NK-92 (cell line): ENCODE measurements at regions not wholly inside any gene's neighbourhood (a gene's known extent, or its start where the extent isn't known, plus 50 kb on each side); places are given as distances from the start of the nearest gene placed in this dataset.

ENCODE experiments used
- DNase-seq: peaks from one replicate; lab custom pipeline; 2025; ENCODE audit not compliant: unreplicated experiment; lab: John Stamatoyannopoulos, UW

DNA sequence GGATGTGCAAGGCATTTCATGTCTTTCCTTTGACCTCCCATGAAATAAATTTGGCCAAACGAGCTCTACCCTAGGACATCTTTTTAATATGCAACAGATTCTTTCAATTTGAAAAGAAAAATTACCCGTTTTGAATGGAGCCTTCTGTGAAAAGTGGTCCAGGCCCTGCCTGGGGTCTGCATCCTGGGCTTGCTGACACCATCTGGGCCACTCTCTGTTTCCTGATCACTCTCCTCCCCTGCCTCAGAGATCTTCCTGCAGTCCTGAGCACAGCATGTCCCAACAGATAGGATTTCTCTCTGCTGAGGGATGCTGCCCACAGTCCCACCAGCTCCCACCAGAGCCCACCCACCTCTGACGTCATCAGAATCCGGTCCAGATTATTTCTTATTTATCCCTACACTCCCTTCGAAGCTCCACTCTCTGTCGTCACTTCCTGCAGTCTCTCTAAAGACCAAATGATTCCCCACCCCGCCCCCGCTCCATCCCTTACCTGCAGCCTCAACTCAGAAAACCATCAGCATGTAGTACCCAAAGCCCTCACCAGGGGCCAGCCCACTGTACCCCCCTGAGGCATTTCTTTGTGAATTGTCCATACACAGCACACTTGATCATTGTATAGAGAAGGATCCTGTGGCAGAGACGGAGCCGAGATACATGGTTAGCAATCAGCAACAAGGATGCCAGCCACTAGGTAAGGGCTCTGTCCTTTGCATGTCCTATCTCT lies 192.1 kb upstream of the MGMT start:
- no peak for DNase-seq

DNA sequence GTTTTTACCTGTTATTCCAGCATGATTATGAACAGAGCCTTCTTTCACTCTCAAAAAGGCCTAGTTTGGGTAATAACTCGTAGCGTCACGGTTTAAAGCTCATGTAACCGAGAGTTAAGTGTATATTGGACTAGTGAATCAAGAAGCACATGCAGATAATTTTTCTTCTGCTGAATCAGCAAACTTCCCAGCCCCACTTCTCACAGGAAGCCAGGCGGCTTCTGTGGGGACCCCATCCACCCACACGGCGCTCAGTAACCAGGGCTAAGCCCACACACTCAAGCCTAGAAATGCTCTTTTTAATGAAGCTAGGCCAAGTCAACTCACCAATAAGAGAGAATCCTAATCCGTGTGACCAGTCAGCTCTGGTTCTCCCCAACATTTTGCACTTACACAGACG lies 191.2 kb upstream of the MGMT start:
- DNase-seq = no peak

DNA sequence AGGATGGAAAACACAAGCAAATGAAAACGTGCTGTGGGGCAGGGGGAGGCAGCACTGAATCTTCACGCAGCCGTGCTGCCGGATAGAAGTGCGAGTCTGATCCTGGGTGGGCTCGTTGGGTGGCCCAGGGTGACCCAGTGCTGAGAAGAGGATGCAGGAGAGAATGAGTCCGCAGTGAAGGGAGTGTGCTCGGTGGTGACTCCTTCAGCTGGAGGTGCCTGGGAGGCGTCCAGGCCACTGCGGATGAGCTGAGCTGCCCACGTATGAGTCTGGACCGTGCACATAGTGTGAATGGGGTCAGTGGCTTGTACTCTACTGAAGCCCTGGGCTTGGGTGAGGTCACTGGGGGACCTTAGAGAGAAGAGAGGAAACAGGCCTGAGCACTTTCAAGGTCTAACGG lies 190.0 kb upstream of the MGMT start:
- DNase-seq = no peak

DNA sequence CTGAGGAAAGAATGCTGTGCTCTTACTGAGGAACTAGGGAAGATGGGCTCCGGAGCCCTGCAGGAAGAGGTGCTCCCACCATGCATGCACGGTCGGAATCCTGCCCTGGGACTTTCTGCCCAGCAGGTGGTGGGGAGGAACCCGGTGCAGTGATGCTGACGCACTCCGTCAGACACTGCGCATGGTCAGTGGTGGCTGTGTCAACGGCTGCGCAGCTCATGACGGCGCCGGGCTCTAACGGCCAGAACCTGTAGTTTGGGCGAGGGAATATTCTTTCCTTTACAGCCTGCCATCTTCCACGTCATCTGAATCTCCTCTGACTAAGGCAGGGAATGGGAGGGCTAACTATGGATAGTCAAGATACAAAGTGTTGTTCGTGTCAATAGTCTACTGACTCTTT lies 189.2 kb upstream of the MGMT start:
- no peak for DNase-seq

DNA sequence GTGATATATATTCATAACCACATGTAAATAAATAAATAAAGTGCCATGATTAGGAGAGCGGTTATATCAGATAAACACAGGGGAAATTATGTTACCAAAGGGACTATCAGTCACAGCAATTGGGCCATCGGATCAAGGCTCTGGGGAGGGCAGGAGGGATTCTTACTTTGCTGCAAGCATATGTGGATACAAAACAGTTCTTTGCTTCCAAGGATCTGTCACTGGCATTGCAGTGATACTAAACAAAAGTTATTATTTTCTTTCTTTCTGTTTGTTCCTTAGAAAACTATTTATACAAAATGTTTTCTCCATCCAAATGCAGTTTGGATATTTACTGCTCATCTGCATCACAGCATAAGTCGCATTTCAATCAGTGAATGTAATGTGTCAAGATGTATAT lies 188.4 kb upstream of the MGMT start:
- no peak for DNase-seq

DNA sequence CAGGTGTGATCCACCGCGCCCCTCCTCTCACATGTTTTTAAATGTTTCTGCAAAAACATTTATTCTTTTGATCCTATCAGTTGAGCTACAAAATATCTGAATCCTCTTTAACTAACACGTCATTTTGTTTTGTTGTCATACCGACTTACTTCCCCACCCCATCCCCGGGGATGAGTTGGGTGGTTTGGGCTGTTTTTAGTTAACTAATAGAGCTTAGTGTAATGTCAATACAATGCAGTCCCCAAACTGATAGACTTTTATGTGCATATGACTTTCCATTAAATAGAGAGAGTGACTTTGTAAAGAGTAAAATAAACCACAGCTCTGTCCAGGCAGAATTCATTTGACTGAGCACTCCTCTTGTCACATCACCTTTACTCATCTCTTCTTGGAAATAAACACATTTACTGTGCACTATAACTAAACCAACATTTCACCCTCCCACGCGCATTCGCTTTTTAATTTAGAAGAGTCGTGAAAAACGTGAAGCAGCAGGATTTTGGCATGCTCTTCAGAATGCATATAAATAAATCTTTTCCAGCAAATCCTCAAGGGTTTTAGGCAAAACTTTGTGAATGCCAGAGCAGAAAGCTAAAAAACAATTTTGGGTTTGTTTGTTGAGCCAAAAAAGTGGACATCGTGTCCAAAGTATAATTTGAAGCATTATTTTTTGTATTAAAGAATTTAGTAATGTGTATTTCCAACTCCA lies 187.4 kb upstream of the MGMT start:
- DNase-seq = no peak

DNA sequence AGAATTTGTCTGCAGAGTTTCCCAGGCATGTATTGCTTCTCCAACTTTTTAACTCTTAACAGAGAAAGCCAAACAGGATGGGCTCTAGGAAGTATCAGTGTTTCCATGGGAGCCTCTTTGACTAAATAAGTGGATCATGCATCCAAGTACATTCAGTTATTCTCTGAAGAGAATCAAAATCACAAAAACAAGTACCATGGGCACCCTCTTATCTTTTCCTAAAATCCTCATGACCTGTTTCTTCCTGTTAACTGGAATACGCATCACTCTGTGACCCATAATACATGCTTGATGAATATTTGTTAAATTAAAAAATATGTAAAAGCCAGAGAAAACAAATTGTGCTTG lies 186.9 kb upstream of the MGMT start:
- DNase-seq = no peak

DNA sequence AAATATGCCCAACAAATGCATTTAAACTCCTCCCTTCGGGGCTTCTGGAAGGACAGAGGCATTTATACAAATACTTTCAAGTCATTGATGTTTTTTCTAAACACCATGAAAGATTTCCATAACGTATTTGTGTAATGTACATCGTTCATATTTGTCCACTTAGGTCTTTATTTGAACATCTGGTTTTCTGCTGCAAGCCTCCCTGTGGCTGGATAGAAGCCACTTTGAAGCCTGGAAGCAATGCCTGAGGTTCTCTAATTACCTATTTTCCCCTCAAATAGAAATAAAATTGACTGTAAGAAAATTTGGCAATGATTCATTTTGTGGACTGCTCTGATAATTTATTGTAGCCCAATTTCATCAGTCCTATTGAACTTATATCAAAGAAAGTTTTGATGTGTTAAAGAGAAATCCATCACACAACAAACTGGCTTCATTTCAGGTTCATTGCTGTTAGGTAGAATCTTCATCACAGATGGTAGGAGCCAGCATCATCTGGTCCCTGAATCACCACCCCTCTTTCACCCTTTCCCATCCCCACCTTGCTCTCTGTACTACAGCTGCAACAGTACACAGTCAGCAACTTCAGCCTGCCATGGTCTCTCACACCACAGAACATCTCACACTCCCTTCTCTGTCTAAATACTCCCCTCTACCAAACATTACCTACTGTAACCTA lies 186.0 kb upstream of the MGMT start:
- no peak for DNase-seq

DNA sequence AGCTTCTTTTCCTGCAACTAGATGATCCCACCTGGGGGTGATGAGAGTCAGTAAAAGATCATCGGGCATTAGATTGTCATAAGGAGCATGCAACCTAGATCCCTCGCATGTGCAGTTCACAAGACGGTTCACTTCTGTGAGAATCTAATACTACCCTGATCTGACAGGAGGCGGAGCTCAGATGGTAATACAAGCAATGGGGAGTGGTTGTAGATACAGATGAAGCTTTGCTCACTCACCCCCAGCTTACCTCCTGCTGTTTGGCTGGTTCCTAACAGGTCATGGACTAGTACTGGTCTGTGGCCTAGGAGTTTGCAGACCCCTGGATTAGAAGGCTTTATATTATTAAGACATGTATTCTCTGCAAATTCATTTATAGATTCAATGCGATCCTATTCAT lies 181.6 kb upstream of the MGMT start:
- no peak for DNase-seq

DNA sequence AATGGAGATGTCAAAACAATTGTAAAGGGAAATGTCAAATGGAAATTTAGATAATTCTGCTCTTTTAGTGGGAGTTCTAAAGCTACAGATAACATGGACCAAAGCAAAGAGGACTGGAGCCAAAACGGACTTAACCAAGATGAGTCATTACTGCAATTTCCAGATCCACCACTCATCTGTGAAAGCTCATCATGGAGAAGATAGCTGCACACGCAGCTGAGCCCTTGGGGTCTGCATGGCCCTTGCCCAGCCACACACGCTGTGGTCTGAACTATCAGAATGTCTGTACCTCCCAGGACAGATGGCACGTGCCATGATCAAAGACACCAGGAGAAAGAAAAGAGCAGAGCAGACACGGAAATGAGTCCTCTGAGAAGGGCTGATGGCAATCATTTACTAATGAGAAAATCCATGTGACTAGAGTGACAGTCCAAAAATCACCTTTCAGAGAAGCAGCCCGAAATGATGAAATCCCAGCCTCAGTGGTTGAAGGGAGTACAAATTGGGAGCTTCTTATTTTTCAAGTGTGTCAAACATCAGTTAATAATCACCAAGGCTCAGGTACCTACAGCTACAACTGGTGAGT lies 177.9 kb upstream of the MGMT start:
- DNase-seq = no peak

DNA sequence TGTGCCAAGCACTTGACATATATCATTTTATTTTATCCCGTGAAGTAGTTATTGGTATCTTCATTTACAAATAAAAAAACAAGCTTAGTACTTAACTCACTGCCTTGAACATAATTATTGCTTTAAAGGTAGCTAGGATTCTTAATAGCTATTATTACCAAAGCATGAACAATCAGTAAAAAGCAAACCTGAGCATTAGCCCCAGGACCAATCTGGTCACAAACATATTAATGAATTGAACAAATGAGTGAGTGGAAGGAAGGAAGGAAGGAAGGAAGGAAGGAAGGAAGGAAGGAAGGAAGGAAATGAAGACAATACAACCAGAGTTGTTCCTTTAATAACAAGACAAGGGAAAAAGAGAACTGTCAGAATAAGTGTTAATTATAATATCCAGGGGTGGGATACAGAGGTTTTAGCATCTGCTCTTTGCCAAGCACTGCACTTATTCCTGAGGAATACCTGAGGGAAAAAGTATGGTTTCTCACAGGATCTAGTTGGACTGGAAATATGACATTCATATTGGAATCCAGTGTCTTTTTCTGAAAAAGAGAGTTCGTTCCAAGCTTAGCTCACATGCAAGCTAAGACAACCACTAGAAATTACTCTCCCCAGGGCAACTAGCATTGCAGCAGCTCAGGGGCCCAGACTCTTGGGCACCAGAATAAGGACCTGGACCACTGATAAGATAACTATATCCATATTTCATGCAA lies 172.9 kb upstream of the MGMT start:
- DNase-seq = no peak

DNA sequence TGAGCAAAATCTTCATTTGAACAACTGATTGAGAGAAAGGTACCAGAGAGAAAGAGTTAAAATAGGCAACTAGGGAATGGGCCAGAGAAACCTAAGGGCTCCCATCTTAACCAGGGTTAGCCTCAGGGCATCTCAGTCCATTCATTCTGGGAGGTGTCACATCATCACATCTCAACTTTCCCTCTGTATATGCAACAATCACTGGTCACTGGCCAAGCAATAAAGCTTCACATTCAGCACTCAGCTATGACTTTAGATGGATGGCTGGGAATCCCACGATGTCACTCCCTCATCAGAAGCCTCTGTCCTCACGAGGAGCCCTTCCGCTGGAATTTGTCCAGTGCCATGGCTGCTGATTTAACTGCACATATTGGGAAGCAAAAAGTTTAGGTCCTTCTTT lies 172.1 kb upstream of the MGMT start:
- DNase-seq = no peak

DNA sequence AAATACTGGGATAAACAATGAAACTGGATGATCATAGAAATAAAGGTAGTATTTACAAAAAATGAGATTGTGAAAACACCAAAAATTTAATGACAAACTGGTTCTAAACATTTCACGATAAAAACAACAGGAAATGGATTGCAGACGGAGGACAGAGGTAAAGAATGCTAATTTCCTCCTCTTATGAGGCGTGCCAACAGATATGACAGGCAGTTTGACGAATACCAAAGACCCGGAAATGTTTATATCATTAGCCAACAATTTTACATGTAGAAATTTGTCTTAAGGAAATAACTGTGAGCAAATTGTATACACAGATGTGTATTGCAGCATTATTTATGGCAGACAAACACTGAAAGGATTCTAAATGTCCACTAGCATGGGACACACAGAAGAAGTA lies 162.0 kb upstream of the MGMT start:
- no peak for DNase-seq

DNA sequence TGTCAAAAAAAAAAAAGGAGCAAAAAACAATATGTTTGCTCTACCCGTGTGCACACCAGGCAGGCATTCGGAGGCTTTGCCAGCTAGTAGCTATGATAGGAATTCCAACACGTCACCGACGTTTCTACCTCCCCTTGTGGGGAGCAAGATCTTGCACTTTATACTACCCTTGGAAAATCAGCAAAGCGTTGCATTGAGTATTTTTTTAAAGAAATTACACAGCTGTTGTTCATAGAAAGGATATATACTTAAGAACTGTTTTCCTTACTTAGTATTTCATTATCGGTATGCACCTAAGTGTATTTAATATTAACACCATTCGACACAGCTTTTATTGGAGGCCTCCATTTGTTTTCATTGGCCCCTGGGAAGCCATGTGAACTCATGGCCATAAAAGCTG lies 159.9 kb upstream of the MGMT start:
- DNase-seq = no peak

DNA sequence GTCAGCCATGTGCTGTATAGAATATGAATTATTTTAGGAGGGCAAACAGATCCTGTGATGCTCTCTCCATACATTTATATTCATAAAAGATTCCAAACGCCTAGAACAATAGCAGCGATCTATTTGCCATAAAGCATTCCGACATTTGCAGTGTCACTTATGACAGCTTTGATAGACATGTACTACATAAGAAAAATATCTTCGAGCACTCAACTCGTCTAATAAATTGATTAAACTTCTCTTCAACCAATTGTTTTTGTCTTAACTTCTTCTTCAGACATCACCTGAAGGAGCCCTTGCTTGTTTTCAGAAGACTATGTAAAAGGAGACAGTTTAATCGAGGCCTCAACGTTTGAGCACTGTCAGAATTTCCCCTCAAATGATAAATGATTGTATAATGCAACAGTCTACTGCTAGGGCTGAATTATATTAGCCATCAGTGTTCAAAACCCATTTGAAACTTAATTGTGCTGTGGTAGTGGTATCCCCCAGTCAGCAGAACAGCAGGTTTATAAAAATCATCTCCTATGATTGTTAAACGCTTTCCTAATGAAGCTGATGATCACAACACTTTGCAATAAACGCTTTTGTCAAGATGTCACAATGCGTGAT lies 158.0 kb upstream of the MGMT start:
- no peak for DNase-seq

DNA sequence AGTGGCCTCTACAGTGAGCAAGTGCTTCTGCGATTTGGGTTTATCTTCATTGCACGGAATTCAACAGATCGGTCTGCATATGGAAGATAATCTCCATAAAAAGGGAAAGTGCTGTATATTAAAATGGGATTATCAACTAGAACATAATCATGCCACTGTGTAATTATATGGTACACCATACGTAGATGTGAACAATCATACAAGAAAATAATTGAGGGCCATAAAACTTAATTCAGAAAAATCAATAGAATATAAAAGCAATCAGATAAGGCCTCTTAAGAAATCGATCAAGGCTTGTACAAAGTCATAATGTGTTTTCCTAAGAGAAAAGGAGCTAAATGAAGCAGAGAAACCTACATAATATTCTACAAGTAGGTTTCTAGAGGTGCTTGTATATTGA lies 157.5 kb upstream of the MGMT start:
- DNase-seq = no peak

DNA sequence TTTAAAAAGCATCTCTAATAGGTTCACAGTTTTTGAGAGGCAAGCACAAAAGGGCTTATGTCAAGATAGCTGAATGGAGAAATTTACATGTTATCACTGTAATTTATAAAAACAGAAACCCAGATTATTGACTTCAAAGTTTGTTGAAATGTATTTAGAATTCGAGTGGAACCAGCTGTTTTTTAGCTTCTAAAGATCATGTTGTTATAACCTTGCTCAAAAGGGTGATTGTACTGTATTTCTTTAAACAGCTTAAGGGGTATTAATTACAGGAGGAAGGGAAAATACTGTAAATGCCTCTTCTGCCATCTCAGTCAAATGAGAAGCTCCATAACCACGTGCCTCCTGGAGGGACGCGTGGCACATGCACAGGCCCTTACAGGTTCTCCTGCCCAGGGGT lies 156.2 kb upstream of the MGMT start:
- DNase-seq = no peak

DNA sequence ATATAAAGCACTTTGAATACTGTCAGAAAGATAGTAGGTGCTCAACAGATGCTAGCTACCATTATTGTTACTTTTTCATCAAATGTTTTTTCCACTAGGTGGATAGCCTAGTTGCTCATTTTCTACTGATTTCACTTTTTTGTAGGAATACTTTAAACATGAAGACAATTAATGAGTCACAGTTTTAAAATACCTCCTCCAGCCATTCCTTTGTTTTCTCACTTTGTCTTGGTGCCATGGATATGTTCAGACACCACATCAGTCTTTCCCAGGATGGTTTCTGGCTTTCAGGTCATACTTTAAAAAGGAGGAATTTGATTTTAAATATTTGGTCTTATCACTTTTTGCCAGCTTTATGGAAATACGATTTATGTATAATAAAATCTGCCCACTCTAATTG lies 147.1 kb upstream of the MGMT start:
- DNase-seq = no peak

DNA sequence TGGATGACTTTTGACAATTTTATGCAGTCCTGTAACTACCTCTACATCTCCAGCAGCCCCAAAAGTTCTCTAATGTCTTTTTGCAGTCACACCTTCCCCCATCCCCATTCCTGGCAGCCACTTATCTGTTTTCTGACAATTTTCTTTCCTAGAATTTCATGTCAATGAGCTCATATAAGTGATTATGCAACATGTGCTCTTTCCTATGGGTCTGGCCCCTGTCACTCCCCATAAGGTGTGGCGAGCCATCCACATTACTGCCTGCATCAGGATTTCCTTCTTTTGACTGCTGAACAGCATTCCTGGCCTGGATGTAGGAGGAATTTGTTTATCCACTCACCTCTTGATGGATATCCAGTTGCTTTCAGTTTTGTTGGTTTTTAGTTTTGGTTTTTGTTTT lies 146.7 kb upstream of the MGMT start:
- DNase-seq = no peak

DNA sequence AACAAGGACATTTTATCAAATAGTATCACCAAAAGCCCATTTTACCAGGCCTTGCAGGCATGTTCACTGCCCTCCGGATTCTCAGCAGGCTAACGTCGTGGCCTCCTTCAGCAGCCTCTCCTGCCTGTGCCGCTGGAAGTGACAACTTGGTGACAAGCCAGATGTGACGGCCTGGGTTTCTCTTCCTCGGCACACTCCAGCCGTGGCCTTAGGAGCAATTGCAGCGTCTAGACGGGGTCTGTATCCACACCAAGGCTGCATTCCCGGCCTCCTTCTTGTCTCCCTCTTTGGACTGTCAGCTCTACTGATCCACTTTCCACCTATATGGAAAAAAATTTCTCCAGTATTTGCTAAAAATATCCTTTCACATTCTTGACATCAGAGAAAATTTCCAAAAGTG lies 145.3 kb upstream of the MGMT start:
- no peak for DNase-seq
